Activated CD8-positive, alpha-beta T cell treated with anti-CD3 and anti-CD28 coated beads for 36 hours (primary cell): ENCODE measurements at regions not wholly inside any gene's neighbourhood (a gene's known extent, or its start where the extent isn't known, plus 50 kb on each side); places are given as distances from the start of the nearest gene placed in this dataset.
A peak's percentile ranks its signal among the peaks of the same experiment; 100 is the strongest.

Experiments used
- ATAC-seq: fragments of 200-7000 bp; cut with Tn5 transposase; one replicate; pipeline ENCODE4 v1.10.0; 2021; ENCODE audit warnings: mild to moderate bottlenecking, moderate library complexity
- CTCF ChIA-PET: fragments of 350-600 bp; sonication (Branson Sonifier 250); formaldehyde crosslinking; loops from one replicate; lab custom pipeline; 2021; ENCODE audit warnings: antibody characterized with exemption; lab: Charles Lee
- POLR2A ChIA-PET: fragments of 350-600 bp; sonication (Branson Sonifier 250); formaldehyde crosslinking; loops from one replicate; lab custom pipeline; 2021; ENCODE audit warnings: antibody characterized with exemption; lab: Charles Lee
- DNase-seq: peaks from one replicate; pipeline ENCODE4 v3.0.0-alpha.2; 2020
- H3K27ac Mint-ChIP-seq: one replicate; pipeline ENCODE4 v1.8.0; 2021; ENCODE audit warnings: mild to moderate bottlenecking, mixed read lengths
- H3K27me3 Mint-ChIP-seq: one replicate; pipeline ENCODE4 v1.8.0; 2021; ENCODE audit warnings: mixed read lengths
- H3K36me3 Mint-ChIP-seq: one replicate; pipeline ENCODE4 v1.8.0; 2021; ENCODE audit warnings: low read depth, mixed read lengths
- H3K4me1 Mint-ChIP-seq: one replicate; pipeline ENCODE4 v1.8.0; 2021; ENCODE audit warnings: low read depth, mixed read lengths
- H3K4me3 Mint-ChIP-seq: one replicate; pipeline ENCODE4 v1.8.0; 2021; ENCODE audit warnings: mild to moderate bottlenecking, moderate library complexity, mixed read lengths
- H3K9me3 Mint-ChIP-seq: one replicate; pipeline ENCODE4 v1.8.0; 2021; ENCODE audit warnings: mixed read lengths
- intact Hi-C: fragments of 100-400 bp; cut with micrococcal nuclease; formaldehyde crosslinking; loops from one replicate; pipeline ENCODE4 v1.10.0; 2022
- TF ChIP-seq, protein P1 (sequence below): fragments of 200-600 bp; IDR thresholded peaks from one replicate; pipeline ENCODE4 v1.8.0; 2022; ENCODE audit warnings: antibody characterized with exemption, mild to moderate bottlenecking

DNA sequence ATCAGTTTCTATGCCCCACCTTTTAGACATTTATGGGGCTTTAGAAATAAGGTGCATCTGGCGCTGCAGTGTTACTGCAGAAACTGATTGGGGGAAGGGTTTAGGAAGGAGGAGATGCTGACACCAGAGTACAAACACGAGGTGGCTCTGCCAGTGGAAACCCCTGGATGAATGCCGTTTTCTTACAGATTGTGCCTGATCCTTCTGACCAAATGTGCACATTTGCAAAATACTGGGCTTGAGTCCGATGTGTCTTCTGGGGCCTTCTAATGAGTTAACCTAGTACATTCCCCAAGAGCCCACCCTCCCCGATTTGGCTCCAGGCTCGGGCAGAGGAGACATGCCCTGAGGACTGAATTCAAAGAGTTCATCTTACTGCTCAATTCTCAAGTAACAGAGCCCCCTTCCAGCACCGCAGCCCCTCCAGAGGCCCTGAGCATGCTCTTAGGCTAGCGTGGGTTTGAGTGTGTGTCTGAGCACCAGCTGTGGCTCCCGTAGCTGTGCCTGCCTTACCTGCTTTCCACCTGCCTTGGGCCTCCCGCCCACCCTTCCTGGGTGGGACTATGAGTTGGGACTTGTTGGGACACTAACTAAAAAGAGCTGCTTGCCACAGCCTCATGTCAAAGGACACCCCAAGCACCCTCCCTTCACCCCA is 116.7 kb upstream of the COPS8 start:
- ATAC-seq, result no peak
- TF ChIP-seq, protein P1, sequence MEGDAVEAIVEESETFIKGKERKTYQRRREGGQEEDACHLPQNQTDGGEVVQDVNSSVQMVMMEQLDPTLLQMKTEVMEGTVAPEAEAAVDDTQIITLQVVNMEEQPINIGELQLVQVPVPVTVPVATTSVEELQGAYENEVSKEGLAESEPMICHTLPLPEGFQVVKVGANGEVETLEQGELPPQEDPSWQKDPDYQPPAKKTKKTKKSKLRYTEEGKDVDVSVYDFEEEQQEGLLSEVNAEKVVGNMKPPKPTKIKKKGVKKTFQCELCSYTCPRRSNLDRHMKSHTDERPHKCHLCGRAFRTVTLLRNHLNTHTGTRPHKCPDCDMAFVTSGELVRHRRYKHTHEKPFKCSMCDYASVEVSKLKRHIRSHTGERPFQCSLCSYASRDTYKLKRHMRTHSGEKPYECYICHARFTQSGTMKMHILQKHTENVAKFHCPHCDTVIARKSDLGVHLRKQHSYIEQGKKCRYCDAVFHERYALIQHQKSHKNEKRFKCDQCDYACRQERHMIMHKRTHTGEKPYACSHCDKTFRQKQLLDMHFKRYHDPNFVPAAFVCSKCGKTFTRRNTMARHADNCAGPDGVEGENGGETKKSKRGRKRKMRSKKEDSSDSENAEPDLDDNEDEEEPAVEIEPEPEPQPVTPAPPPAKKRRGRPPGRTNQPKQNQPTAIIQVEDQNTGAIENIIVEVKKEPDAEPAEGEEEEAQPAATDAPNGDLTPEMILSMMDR, result no peak
- peak overlapping the region; percentile 89 for H3K27ac Mint-ChIP-seq
- no peaks in the 10 kb centered on the region for H3K36me3 Mint-ChIP-seq
- intact Hi-C loops, result no loop called here
- no peaks in the 10 kb centered on the region for H3K27me3 Mint-ChIP-seq
- POLR2A ChIA-PET, result no interaction called here
- peak; percentile 15 for DNase-seq
- H3K4me3 Mint-ChIP-seq, result peak overlapping the region; percentile 56
- CTCF ChIA-PET, result no interaction called here
- H3K9me3 Mint-ChIP-seq, result no peaks in the 10 kb centered on the region
- peaks cover 47% of the 10 kb centered on the region for H3K4me1 Mint-ChIP-seq

- DNase-seq (peak; percentile 48), ATAC-seq (peak; percentile 28)
- H3K36me3 Mint-ChIP-seq, result no peaks in the 10 kb centered on the region
- intact Hi-C loops, result no loop called here
- H3K27ac Mint-ChIP-seq, result peak overlapping the region; percentile 89
- ChIA-PET POLR2A (interaction anchor here (0.9 kb wide), 1 partner anchor 401 kb away, joined by 4 read pairs; the partner anchor contains the start of gene ACKR3), CTCF (interaction anchor here (1.3 kb wide), 1 partner anchor 55 kb away, joined by 3 read pairs; no protein-coding TSS in a partner anchor)
- no peaks in the 10 kb centered on the region for H3K9me3 Mint-ChIP-seq
- no peaks in the 10 kb centered on the region for H3K27me3 Mint-ChIP-seq
- TF ChIP-seq, protein P1, result no peak
- peaks cover 47% of the 10 kb centered on the region for H3K4me1 Mint-ChIP-seq
- peak overlapping the region; percentile 56 for H3K4me3 Mint-ChIP-seq
Observed at GRCh38 chr2:236969767-236970655, 115.7 kb upstream of the COPS8 start.

GRCh38 chr2:236970656-236971010 is 115.1 kb upstream of the COPS8 start:
- ATAC-seq, result no peak
- no peaks in the 10 kb centered on the region for H3K36me3 Mint-ChIP-seq
- H3K9me3 Mint-ChIP-seq, result no peaks in the 10 kb centered on the region
- no peak overlapping the region for H3K27ac Mint-ChIP-seq
- intact Hi-C loops, result no loop called here
- no peaks in the 10 kb centered on the region for H3K27me3 Mint-ChIP-seq
- H3K4me1 Mint-ChIP-seq, result peaks cover 47% of the 10 kb centered on the region
- no peak overlapping the region for H3K4me3 Mint-ChIP-seq
- ChIA-PET CTCF (interaction anchor here (1.3 kb wide), 1 partner anchor 55 kb away, joined by 3 read pairs; no protein-coding TSS in a partner anchor), POLR2A (interaction anchor here (0.9 kb wide), 1 partner anchor 401 kb away, joined by 4 read pairs; the partner anchor contains the start of gene ACKR3)
- no peak for DNase-seq
- TF ChIP-seq, protein P1, result no peak

DNA sequence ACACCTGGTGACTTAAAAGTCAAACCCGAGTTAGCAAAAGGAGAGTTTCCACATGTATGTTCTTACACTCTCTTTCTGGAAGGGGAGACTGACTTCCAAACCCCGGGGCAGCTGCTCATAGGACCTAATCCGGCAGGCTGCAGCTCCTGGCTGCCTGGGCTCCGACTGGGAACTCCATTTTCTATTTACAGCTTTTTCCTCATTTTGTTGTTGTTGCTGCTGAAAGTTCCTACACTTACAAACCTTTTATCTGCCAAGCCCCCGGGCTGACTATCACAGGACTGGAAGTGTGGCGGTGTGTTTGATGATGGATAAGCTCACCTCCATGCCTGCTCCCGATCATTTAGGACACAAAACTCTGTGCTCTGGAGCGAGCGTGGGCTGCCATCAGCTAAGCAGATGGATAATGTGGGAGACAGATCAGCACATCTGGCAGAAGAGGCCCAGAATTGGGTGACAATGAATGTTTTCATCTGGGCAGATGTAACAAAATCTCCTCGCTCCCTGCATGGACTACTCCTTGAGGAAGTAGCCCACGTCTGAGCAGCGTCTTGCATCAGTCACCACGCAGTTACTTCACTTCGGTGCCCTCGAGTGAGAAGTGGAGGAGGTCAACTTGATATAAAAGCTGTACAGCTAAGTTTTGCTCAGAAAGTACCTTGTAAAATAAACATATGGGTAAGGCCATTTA is 114.4 kb upstream of the COPS8 start:
- H3K27ac Mint-ChIP-seq, result no peak overlapping the region
- ATAC-seq (no peak), DNase-seq (no peak)
- POLR2A ChIA-PET, result interaction anchor here (0.9 kb wide), 1 partner anchor 402 kb away, joined by 4 read pairs; the partner anchor contains the start of gene ACKR3
- H3K27me3 Mint-ChIP-seq, result no peaks in the 10 kb centered on the region
- intact Hi-C loops, result no loop called here
- H3K9me3 Mint-ChIP-seq, result no peaks in the 10 kb centered on the region
- CTCF ChIA-PET, result interaction anchor here (1.3 kb wide), 1 partner anchor 54 kb away, joined by 3 read pairs; no protein-coding TSS in a partner anchor
- H3K4me3 Mint-ChIP-seq, result no peak overlapping the region
- peaks cover 47% of the 10 kb centered on the region for H3K4me1 Mint-ChIP-seq
- TF ChIP-seq, protein P1, result no peak
- no peaks in the 10 kb centered on the region for H3K36me3 Mint-ChIP-seq
